Mesodermal cell (in vitro differentiated cells): ENCODE measurements at regions not wholly inside any gene's neighbourhood (a gene's known extent, or its start where the extent isn't known, plus 50 kb on each side); places are given as distances from the start of the nearest gene placed in this dataset.
"Not testable (repeated sequence)": the region's sequence is repeated elsewhere in the genome, so short reads cannot be mapped to it uniquely, and the experiment has no call there.

Experiments
- H3K27ac ChIP-seq: 2 replicates; pipeline ENCODE4 v1.7.0; 2013; ENCODE audit warnings: mild to moderate bottlenecking, low read depth, low read length, moderate library complexity; ENCODE audit not compliant: severe bottlenecking
- H3K36me3 ChIP-seq: 2 replicates; pipeline ENCODE4 v1.7.1; 2013; ENCODE audit warnings: mild to moderate bottlenecking, low read length, moderate library complexity; ENCODE audit not compliant: control insufficient read depth, insufficient read depth
- H3K4me1 ChIP-seq: one replicate; pipeline ENCODE4 v1.7.1; 2013; ENCODE audit warnings: mild to moderate bottlenecking, low read length; ENCODE audit not compliant: insufficient read depth, control insufficient read depth, poor library complexity, severe bottlenecking
- H3K4me3 ChIP-seq: 2 replicates; pipeline ENCODE4 v1.7.0; 2013; ENCODE audit warnings: low read length, control low read depth, mild to moderate bottlenecking; ENCODE audit not compliant: insufficient read depth, poor library complexity, severe bottlenecking; ENCODE audit errors: extremely low read depth
- H3K9me3 ChIP-seq: 2 replicates; pipeline ENCODE4 v1.7.1; 2013; ENCODE audit warnings: mild to moderate bottlenecking, low read length, moderate library complexity; ENCODE audit not compliant: control insufficient read depth
- WGBS, 2 experiments: methylation state at CpG; one replicate each; pipeline ENCODE4 v1.1.5; 2013; ENCODE audit warnings: missing lambda C conversion rate in 2 of 2; ENCODE audit not compliant: insufficient coverage in 2 of 2; 5-methylcytosine and 5-hydroxymethylcytosine counted together

DNA sequence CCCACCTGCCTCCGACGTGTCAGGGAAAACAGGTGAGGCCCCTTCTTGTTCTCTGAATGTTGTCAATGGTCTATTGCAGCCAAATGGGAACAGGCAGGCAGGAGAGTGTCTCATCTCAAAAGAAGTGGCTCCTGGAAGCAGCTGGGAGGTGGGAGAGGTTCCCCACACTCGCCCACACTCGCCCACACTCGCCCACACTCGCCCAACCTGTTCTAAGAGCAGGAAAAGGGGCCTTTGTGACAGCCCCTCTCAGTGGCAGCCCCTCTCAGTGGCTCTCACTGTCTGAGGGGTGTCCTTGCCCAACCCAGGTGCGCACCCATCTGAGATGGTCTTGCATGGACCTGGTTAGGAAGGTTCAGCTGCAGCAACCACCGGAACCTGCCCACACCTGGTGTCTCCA is 162.2 kb downstream of the LMLN start:
- not testable (repeated sequence) for H3K4me3 ChIP-seq, H3K27ac ChIP-seq, H3K36me3 ChIP-seq, H3K4me1 ChIP-seq, H3K9me3 ChIP-seq
- WGBS, 2 experiments = 68 to 71% methylated on average over 2 to 5 of the region's 8 CpGs

- WGBS, 2 experiments = 82 to 83% methylated on average over 3 to 6 of the region's 12 CpGs
- H3K36me3 ChIP-seq, H3K27ac ChIP-seq, H3K4me3 ChIP-seq, H3K4me1 ChIP-seq, H3K9me3 ChIP-seq: not testable (repeated sequence)
Measured at GRCh38 chr3:198137038-198137835, 177.2 kb downstream of the LMLN start.

DNA sequence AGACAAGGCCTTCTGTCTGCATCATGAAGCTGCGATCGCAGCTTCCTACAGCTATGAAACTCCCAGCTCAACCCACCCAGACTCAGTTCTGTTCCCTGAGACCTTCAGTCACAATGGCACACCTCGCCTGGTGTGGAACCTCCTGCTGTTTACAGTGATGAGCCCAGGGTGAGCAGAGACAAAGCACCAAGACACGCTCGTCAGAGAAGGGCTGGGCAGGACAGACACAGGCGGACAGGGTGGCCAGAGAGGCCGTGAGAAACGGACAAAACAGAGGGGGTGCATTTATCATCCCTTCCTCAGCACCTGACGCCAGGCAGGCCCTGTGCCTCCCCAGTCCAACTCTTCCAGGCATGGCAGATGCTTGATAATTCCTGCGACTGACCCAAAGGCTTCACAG is 178.2 kb downstream of the LMLN start:
- H3K27ac ChIP-seq, H3K9me3 ChIP-seq, H3K36me3 ChIP-seq, H3K4me3 ChIP-seq, H3K4me1 ChIP-seq: not testable (repeated sequence)
- WGBS, 2 experiments = 69 to 86% methylated on average over 4 of the region's 10 CpGs

- not testable (repeated sequence) for H3K9me3 ChIP-seq, H3K4me3 ChIP-seq, H3K27ac ChIP-seq, H3K4me1 ChIP-seq, H3K36me3 ChIP-seq
- 55 to 80% methylated on average over 1 of the region's 4 CpGs for WGBS, 2 experiments
Measured at GRCh38 chr3:198139037-198139436, 179.0 kb downstream of the LMLN start.

DNA sequence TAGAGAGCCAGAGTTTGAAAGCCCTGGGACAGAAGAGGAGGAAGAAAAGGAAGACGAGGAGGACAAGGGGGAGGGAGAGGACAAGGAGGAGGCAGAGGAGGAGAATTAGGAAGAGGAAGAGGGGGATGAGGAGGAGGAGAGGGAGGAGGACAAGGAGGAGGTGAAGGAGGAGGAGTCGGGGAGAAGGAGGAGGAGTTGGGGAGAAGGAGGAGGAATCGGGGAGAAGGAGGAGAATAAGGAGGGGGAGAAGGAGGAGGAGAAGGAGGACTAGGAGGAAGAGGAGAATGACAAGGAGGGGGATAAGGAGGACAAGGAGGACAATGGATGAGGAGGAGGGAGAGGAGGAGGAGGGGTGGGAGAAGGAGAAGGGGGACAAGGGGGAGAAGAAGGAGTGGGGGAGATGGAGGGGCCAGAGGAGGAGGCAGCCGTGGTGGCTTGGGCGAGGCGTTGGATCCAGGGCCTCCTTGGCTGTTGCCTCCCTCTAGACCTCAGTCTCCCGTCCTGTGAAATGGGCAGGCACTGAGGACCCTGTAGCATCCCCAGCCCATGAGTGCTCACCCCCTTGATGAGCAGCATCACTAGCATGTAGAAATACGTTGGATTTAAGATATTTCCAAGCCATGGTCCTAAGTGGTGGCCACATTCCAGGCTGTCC is 179.6 kb downstream of the LMLN start:
- H3K4me1 ChIP-seq, H3K36me3 ChIP-seq, H3K9me3 ChIP-seq, H3K4me3 ChIP-seq, H3K27ac ChIP-seq: not testable (repeated sequence)
- WGBS, 2 experiments = 56 to 60% methylated on average over 3 to 7 of the region's 8 CpGs

DNA sequence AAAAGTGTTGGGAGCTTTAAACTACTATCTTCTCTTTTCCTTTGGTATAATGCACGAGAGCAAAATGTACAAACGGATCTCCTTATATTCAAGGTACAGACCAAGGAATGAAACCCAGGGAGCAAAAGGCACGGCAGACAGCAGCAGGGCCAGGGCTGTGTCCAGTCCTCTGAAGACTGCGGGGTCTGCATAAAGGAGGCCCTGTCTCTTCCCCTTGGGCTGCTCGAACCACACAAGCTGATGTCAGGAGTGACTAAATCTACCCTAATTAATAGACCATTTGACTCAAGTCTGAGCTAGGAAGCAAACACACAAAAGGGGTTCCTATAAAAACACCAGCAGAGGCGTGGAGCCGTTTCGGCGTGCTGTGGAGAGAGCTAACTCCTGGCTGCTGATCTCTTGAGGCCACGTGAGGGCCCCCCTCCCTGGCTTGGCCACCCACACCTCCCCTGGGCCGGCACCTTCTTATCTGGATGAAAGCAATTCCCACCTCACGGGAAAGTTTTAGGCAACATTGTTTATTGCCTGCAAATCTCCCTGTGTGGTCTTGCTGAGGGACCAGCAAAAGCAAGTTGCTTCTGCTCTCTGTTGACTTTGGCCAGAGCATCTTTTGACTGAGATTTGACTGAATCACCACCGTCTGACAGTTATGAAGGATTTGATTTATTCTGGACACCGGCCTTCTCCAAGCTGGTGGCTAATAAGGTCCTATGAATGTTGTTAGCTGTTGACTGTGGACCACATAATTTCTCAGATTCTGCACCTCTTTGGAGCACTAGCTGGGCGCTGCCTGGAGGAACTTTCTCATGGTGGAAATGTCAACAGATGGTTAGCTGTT is 183.5 kb downstream of the LMLN start:
- not testable (repeated sequence) for H3K36me3 ChIP-seq, H3K9me3 ChIP-seq, H3K4me3 ChIP-seq, H3K27ac ChIP-seq, H3K4me1 ChIP-seq
- WGBS, 2 experiments = 71 to 77% methylated on average over 8 of the region's 15 CpGs

- not testable (repeated sequence) for H3K27ac ChIP-seq, H3K4me3 ChIP-seq, H3K36me3 ChIP-seq, H3K4me1 ChIP-seq, H3K9me3 ChIP-seq
- WGBS, 2 experiments = 66 to 79% methylated on average over 3 of the region's 8 CpGs
Measured at GRCh38 chr3:198145231-198145784, 185.3 kb downstream of the LMLN start.

DNA sequence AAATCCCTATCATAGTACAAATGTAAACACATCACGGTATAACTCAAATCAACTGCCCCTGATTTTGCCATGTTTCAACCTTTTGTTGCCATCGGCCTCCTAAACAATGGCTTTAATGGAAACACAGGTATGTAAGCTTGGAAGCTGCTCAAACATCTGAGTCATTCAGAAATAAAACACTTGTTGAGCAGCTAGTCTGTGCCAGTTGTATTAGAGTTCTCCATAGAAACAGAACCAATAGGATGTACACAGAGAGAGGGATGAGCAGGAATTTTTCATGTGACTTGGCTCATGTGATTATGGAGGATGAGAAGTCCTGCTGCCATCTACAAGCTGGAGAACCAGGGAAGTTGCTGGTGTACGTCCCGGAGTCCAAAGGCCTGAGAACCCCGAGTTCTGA is 186.1 kb downstream of the LMLN start:
- not testable (repeated sequence) for H3K4me1 ChIP-seq, H3K4me3 ChIP-seq, H3K36me3 ChIP-seq, H3K27ac ChIP-seq, H3K9me3 ChIP-seq
- WGBS, 2 experiments = 100% methylated on average over 1 of the region's 5 CpGs; no CpG with 5 or more reads in 1 of the 2 experiments

DNA sequence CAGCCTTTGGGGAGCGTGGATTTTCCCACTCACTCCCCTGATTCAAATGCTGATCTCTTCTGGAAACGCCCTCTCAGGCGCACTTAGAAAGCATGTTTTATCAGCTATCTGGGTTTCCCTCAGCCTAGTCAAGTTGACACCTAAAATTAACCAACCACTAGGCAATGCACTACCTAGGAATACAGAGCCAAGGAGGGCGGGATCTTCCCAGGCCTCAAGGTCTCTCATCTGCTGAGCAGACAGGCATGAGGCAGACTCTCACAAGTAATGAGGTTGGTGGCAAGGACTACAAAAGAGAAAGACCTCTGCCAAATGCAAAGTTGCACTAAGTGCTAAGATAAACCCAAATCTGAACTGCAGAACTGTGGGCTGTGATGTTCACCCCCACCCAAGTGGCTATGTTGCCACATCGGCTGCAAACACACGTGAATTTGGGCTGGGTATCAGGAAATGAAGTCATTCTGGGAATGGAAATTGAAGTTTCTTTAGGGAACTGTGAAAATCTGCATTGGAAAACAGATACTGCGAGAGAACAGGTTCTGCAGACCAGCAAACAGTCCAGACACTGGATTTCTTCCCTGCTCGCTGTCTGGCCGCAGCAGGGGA is 186.6 kb downstream of the LMLN start:
- not testable (repeated sequence) for H3K36me3 ChIP-seq, H3K4me3 ChIP-seq, H3K27ac ChIP-seq, H3K9me3 ChIP-seq, H3K4me1 ChIP-seq
- 86 to 87% methylated on average over 3 to 4 of the region's 9 CpGs for WGBS, 2 experiments

DNA sequence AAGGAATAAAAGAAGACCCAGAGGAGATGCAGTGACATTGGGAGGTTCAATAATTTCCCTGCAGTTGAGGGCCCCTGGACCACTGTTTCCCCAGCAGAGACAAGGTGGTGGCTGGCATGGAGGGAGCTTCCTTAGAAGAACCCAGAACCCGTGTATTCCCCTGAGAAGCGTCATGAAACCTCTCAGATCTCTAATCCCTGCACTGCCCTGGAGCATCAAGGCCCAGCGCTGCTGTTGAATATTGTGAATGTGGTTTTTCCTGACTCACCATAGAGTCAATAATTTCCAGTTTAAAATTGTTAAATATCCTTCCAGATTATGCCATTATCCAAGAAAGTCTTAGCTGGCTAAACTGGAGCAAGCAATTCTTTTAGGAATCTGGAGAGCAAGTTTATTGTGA is 187.2 kb downstream of the LMLN start:
- H3K36me3 ChIP-seq, H3K4me1 ChIP-seq, H3K4me3 ChIP-seq, H3K9me3 ChIP-seq, H3K27ac ChIP-seq: not testable (repeated sequence)
- WGBS, 2 experiments = no CpG with 5 or more reads among the region's 3 CpGs
